Esophagus muscularis mucosa (tissue), 4 donors: ENCODE measurements at regions not wholly inside any gene's neighbourhood (a gene's known extent, or its start where the extent isn't known, plus 50 kb on each side); places are given as distances from the start of the nearest gene placed in this dataset.
"Not testable (repeated sequence)": the region's sequence is repeated elsewhere in the genome, so short reads cannot be mapped to it uniquely, and the experiment has no call there.

Experiments used
- DNase-seq: peaks from one replicate; pipeline ENCODE4 v3.0.0-alpha.2; 2017; ENCODE audit errors: extremely low spot score
- H3K27ac ChIP-seq, 4 donors: fragments of 200-600 bp; sonication (generic); replicated peaks in 1 of 4; 1 replicate in 3 of 4; 2 replicates in 1 of 4; pipeline ENCODE4 v1.5.1; 2016 to 2019; ENCODE audit warnings: mild to moderate bottlenecking in 1 of 4
- H3K27me3 ChIP-seq, 4 donors: fragments of 200-600 bp; sonication (generic); one replicate each; pipeline versions ENCODE4 v1.5.1 to v1.6.0; 2016 to 2019
- H3K36me3 ChIP-seq, 4 donors: fragments of 200-600 bp; sonication (generic); one replicate each; pipeline ENCODE4 v1.5.1; 2016 to 2019
- H3K4me1 ChIP-seq, 4 donors: fragments of 200-600 bp; sonication (generic); one replicate each; pipeline ENCODE4 v1.5.1; 2016 to 2019
- H3K4me3 ChIP-seq, 4 donors: fragments of 200-600 bp; sonication (generic); 1 replicate in 2 of 4; 2 replicates in 2 of 4; pipeline ENCODE4 v1.5.1; 2016 to 2019; ENCODE audit warnings: mild to moderate bottlenecking in 4 of 4, moderate library complexity in 1 of 4
- H3K9me3 ChIP-seq, 4 donors: fragments of 200-600 bp; sonication (generic); 1 replicate in 3 of 4; 2 replicates in 1 of 4; pipeline ENCODE4 v1.5.1; 2016 to 2019
- CTCF ChIP-seq, 3 experiments: fragments of 200-600 bp in 2 of 3; fragments of 450-650 bp in 1 of 3; sonication (generic) in 2 of 3; IDR thresholded peaks; one replicate each; pipeline ENCODE4 v1.5.1; 2017 to 2019; ENCODE audit warnings: antibody characterized with exemption in 3 of 3, mild to moderate bottlenecking in 2 of 3, moderate library complexity in 1 of 3
- EP300 ChIP-seq: sonication (generic); formaldehyde crosslinking; IDR thresholded peaks from one replicate; pipeline ENCODE4 v1.6.1; 2017; ENCODE audit warnings: antibody characterized with exemption
- POLR2A ChIP-seq: fragments of 450-650 bp; IDR thresholded peaks from one replicate; pipeline ENCODE4 v1.6.1; 2017; ENCODE audit warnings: antibody characterized with exemption, moderate library complexity, mild to moderate bottlenecking, low read depth
- POLR2AphosphoS5 ChIP-seq, 2 donors: sonication (generic); formaldehyde crosslinking; IDR thresholded peaks; one replicate each; pipeline ENCODE4 v1.6.1; 2017; ENCODE audit warnings: antibody characterized with exemption in 2 of 2
- WGBS: methylation state at CpG from one replicate; pipeline ENCODE4 v1.1.5; 2018; 5-methylcytosine and 5-hydroxymethylcytosine counted together
- intact Hi-C: fragments of 100-400 bp; cut with DNase I; formaldehyde crosslinking; loops from one replicate; pipeline ENCODE4 v1.15.1; 2023

- no peaks in the 10 kb centered on the region for H3K4me1 ChIP-seq
- intact Hi-C loops: no loop called here
- no peak for DNase-seq
- H3K36me3 ChIP-seq: no peaks in the 10 kb centered on the region
- H3K9me3 ChIP-seq: peaks cover 0 to 4% (median 0%) of the 10 kb centered on the region in 4 donors
- H3K4me3 ChIP-seq: no peak overlapping the region
- no peak overlapping the region for H3K27ac ChIP-seq
- TF ChIP-seq EP300 (no peak), POLR2A (no peak), CTCF (IDR thresholded peaks at IDR 0.05) (no peak)
- no peaks in the 10 kb centered on the region for H3K27me3 ChIP-seq
These were observed 234.2 kb upstream of the FBXO33 start for GRCh38 chr14:39666386-39666785.

DNA sequence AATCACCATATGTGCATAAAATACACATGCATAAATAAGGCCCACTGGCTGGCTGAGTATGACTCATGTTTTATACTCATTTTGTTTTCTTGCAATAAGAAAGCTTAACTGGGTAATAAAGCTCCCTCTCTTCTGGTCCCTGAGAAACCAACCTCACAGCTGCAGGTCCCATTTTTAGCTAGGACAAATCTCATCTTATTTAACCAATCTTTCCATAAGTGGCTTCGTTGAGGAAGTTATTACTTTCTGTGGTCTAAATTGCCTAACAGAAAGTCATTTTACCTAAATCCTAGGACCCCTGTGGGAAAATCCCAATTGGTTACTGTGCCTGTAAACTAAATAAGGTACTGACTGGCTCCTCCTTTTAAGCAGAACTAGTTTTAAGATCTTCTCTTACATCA lies 232.8 kb upstream of the FBXO33 start:
- Histone ChIP-seq H3K27ac (no peak overlapping the region), H3K4me3 (no peak overlapping the region), H3K9me3 (peaks cover 0 to 4% (median 0%) of the 10 kb centered on the region in 4 donors), H3K36me3 (no peaks in the 10 kb centered on the region), H3K27me3 (no peaks in the 10 kb centered on the region), H3K4me1 (no peaks in the 10 kb centered on the region)
- WGBS: 75% methylated on average over 1 of the region's 1 CpG
- no peak for DNase-seq
- intact Hi-C loops: no loop called here
- no peak for TF ChIP-seq POLR2AphosphoS5 (IDR thresholded peaks at IDR 0.05)
- no peak for TF ChIP-seq EP300
- TF ChIP-seq CTCF (IDR thresholded peaks at IDR 0.05): no peak
- no peak for TF ChIP-seq POLR2A

DNA sequence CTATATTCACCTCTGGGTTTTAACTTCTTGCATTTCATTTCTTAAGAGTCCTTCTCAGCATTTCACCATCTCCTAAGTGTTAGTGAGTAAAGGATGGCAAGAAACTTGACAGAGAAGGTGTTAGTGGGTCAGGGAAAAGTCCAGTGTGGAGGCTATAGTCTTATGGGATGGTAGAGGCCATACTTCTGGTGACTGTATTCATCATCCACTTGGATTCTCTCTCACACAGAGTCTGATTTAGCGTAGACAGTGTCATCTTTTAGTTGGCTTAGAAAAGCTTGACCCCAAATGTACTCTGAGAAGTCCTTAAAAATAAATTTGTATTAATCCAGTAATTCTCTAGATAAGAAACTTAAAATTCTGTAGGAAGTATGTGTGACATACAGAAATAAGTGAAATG lies 232.4 kb upstream of the FBXO33 start:
- H3K36me3 ChIP-seq: no peaks in the 10 kb centered on the region
- H3K9me3 ChIP-seq: peaks cover 0 to 4% (median 0%) of the 10 kb centered on the region in 4 donors
- H3K27me3 ChIP-seq: no peaks in the 10 kb centered on the region
- no peak for DNase-seq
- no peak overlapping the region for H3K4me3 ChIP-seq
- TF ChIP-seq POLR2AphosphoS5 (IDR thresholded peaks at IDR 0.05) (no peak), EP300 (no peak), CTCF (IDR thresholded peaks at IDR 0.05) (no peak), POLR2A (no peak)
- no peaks in the 10 kb centered on the region for H3K4me1 ChIP-seq
- intact Hi-C loops: no loop called here
- WGBS: 71% methylated on average over 1 of the region's 1 CpG
- no peak overlapping the region for H3K27ac ChIP-seq

DNA sequence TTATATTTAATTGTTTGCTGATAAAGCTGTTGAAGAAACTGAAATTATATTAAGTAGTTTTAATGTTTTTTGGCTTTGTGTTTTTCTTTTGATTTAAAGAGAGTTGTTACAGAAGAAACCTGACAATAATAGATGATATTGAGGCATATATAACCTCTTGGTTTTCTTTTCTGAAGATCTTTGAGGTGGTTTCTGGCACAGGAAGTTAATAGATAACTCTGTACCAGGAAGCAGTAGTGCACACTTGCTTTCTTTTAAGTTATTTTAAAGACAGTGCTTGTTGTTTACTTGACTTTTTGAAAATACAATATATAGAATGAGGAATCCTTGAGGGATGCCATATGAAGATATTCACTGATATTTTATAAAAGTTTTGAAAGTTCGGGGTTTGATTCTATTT lies 209.0 kb upstream of the FBXO33 start:
- WGBS: 82% methylated on average over 1 of the region's 1 CpG
- DNase-seq: no peak

GRCh38 chr14:39639009-39639408 lies 206.8 kb upstream of the FBXO33 start:
- H3K4me3 ChIP-seq, DNase-seq, H3K36me3 ChIP-seq, H3K27ac ChIP-seq, H3K27me3 ChIP-seq, intact Hi-C loops, H3K9me3 ChIP-seq, H3K4me1 ChIP-seq: not testable (repeated sequence)
- 0% methylated on average over 1 of the region's 12 CpGs for WGBS

More for the DNA sequence above, 209.0 kb upstream of the FBXO33 start:
- Histone ChIP-seq H3K4me3 (no peak overlapping the region), H3K36me3 (no peaks in the 10 kb centered on the region), H3K27me3 (no peaks in the 10 kb centered on the region), H3K27ac (no peak overlapping the region), H3K9me3 (no peaks in the 10 kb centered on the region), H3K4me1 (no peaks in the 10 kb centered on the region)
- TF ChIP-seq EP300 (no peak), POLR2A (no peak), POLR2AphosphoS5 (IDR thresholded peaks at IDR 0.05) (no peak), CTCF (IDR thresholded peaks at IDR 0.05) (no peak)
- intact Hi-C loops: no loop called here
